Subcutaneous abdominal adipose tissue (tissue), 5 donors: ENCODE measurements at regions not wholly inside any gene's neighbourhood (a gene's known extent, or its start where the extent isn't known, plus 50 kb on each side); places are given as distances from the start of the nearest gene placed in this dataset.
A peak's percentile ranks its signal among the peaks of the same experiment; 100 is the strongest.

ENCODE experiments used
- H3K27ac ChIP-seq: one replicate; pipeline ENCODE4 v1.7.0; 2013; ENCODE audit warnings: low read depth, mild to moderate bottlenecking, inconsistent platforms, low read length, moderate library complexity
- H3K27me3 ChIP-seq, 5 donors: one replicate each; pipeline ENCODE4 v1.7.0; 2013; ENCODE audit warnings: low read length in 5 of 5, inconsistent platforms in 1 of 5; ENCODE audit not compliant: control insufficient read depth in 5 of 5, insufficient read depth in 4 of 5
- H3K36me3 ChIP-seq, 5 donors: one replicate each; pipeline ENCODE4 v1.7.0; 2013; ENCODE audit warnings: low read length in 5 of 5; ENCODE audit not compliant: control insufficient read depth in 5 of 5, insufficient read depth in 5 of 5
- H3K4me1 ChIP-seq, 5 donors: one replicate each; pipeline ENCODE4 v1.7.0; 2013; ENCODE audit warnings: low read length in 5 of 5, mild to moderate bottlenecking in 3 of 5, moderate library complexity in 1 of 5; ENCODE audit not compliant: control insufficient read depth in 5 of 5, insufficient read depth in 5 of 5
- H3K4me3 ChIP-seq, 5 donors: one replicate each; pipeline ENCODE4 v1.7.0; 2013; ENCODE audit warnings: low read length in 5 of 5, low read depth in 1 of 5
- H3K9ac ChIP-seq, 5 donors: one replicate each; pipeline ENCODE4 v1.7.0; 2013; ENCODE audit warnings: low read length in 5 of 5, mild to moderate bottlenecking in 4 of 5, moderate library complexity in 3 of 5
- H3K9me3 ChIP-seq, 5 donors: one replicate each; pipeline ENCODE4 v1.7.0; 2013; ENCODE audit warnings: low read length in 5 of 5; ENCODE audit not compliant: control insufficient read depth in 5 of 5
- donor health status: healthy.
- donor health status: healthy.
- donor health status: healthy.
- donor health status: healthy.
- donor health status: healthy.

DNA sequence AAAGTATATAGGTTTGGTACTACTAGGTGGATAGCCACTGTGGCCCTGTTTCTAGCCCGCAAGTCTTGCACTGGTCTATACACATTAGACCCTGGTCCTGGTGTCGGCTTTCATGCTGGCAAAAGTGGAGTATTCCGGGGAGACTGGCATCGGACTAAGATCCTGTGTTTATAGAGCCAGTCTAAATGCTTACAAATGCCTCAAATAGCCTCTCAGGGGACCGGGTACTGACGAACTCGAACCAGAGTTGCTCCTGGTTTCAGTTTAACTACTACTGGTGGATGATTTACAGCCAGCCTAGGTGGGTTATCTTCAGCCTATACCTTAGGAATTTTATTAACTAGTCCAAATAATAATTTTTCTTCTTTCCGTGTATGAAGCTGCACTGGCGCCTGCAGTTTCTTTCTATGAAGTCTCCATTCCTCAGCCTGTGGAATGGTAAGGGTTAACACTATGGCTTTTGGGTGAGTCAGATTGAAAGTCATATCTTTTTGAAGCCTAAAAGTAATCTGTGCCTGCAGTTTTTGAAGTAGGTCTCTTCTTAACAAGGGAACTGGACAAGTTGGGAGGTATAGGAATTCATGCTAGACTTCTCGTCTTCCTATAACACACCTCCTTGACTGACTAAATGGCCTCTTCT is 51.3 kb downstream of the OR10H4 start:
- Histone ChIP-seq H3K9me3 (peaks cover 0 to 3% (median 0%) of the 10 kb centered on the region in 5 donors), H3K36me3 (no peaks in the 10 kb centered on the region), H3K27ac (no peak overlapping the region), H3K4me3 (no peak overlapping the region), H3K4me1 (peaks cover 3 to 21% (median 16%) of the 10 kb centered on the region in 5 donors), H3K9ac (no peak overlapping the region), H3K27me3 (peaks cover 0 to 3% (median 0%) of the 10 kb centered on the region in 5 donors)

DNA sequence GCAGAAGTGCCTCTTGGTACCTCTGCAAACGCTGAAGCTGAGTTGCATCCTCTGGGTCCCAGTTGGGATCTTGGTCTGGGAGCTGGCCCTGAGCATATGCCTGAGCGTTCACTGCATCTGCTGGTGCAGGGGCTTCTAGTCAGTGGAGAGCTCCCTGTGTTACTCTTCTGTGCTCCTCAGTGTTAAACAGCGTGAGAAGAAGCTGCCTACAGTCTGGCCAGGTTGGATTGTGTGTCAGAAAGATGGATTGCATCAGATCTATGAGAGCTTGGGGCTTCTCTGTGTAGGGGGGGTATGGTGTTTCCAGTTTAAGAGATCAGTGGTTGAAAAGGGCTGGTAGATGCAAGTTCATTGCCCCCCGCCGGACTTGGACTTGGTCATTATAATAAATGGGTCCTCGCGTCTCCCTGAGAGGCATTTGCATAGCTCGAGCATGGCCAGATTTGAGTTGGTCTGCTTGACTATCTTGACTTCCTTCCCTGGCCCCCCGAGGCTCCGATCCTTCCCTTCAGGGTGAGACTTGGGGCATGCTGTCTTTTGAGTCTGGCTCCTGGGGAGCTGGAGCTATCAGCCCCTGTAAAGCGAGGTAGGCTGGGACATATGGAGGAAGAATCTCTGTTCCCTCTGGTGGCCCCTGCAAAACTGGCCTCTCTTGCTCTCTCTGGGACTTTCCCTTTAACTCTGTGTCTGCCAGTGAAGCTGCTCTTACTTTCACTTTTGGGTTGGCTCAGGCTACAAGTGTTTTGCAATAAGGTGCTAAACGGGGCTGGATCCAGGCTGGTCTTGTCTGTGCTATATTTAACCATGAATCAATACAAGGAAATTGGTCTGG is 52.9 kb downstream of the OR10H4 start:
- Histone ChIP-seq H3K4me1 (peaks cover 3 to 17% (median 16%) of the 10 kb centered on the region in 5 donors), H3K4me3 (peak overlapping the region; percentile 40 to 73 (median 62)), H3K9me3 (no peaks in the 10 kb centered on the region), H3K27me3 (peaks cover 0 to 3% (median 0%) of the 10 kb centered on the region in 5 donors), H3K36me3 (no peaks in the 10 kb centered on the region), H3K27ac (no peak overlapping the region), H3K9ac (peak overlapping the region in 4 of 5 donors; percentile 10 to 70 (median 51))

GRCh38 chr19:16002406-16003384 is 53.9 kb downstream of the OR10H4 start:
- Histone ChIP-seq H3K4me1 (peaks cover 3 to 17% (median 16%) of the 10 kb centered on the region in 5 donors), H3K27ac (no peak overlapping the region)

GRCh38 chr19:16003391-16003790 is 54.6 kb downstream of the OR10H4 start:
- Histone ChIP-seq H3K4me1 (peaks cover 3 to 17% (median 16%) of the 10 kb centered on the region in 5 donors), H3K27me3 (no peaks in the 10 kb centered on the region), H3K27ac (no peak overlapping the region), H3K9ac (no peak overlapping the region), H3K36me3 (no peaks in the 10 kb centered on the region), H3K9me3 (no peaks in the 10 kb centered on the region), H3K4me3 (no peak overlapping the region)

More at GRCh38 chr19:16002406-16003384, 53.9 kb downstream of the OR10H4 start:
- H3K27me3 ChIP-seq = peaks cover 0 to under 1% (median 0%) of the 10 kb centered on the region in 5 donors
- H3K9me3 ChIP-seq = no peaks in the 10 kb centered on the region
- no peaks in the 10 kb centered on the region for H3K36me3 ChIP-seq
- H3K4me3 ChIP-seq = peak overlapping the region; percentile 40 to 73 (median 62)
- peak overlapping the region in 1 of 5 donors; percentile 70 for H3K9ac ChIP-seq

- no peaks in the 10 kb centered on the region for H3K9me3 ChIP-seq
- H3K4me1 ChIP-seq = peaks cover 3 to 17% (median 16%) of the 10 kb centered on the region in 5 donors
- H3K36me3 ChIP-seq = no peaks in the 10 kb centered on the region
- H3K9ac ChIP-seq = no peak overlapping the region
- H3K27me3 ChIP-seq = no peaks in the 10 kb centered on the region
- no peak overlapping the region for H3K4me3 ChIP-seq
- no peak overlapping the region for H3K27ac ChIP-seq
Measured at GRCh38 chr19:16005925-16006324, 57.1 kb downstream of the OR10H4 start.

DNA sequence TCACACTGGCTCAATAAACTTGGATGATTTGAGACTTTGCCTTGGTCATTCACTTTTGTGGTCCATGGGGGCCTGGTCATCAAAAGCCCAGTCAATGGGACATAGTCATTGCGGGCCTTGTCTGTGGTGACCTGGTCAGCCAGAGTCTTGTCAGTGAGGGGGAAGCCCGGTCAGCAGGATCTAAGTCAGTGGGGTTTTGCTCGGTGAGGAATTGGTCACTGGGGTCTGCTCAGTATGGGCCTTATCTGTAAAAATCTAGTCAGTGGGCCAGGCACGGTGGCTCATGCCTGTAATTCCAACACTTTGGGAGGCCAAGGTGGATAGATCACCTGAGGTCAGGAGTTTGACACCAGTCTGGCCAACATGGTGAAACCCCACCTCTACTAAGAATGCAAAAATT is 63.7 kb upstream of the TPM4 start:
- H3K9me3 ChIP-seq = no peaks in the 10 kb centered on the region
- no peak overlapping the region for H3K4me3 ChIP-seq
- H3K9ac ChIP-seq = no peak overlapping the region
- H3K27ac ChIP-seq = no peak overlapping the region
- H3K27me3 ChIP-seq = no peaks in the 10 kb centered on the region
- no peaks in the 10 kb centered on the region for H3K36me3 ChIP-seq
- H3K4me1 ChIP-seq = no peaks in the 10 kb centered on the region

DNA sequence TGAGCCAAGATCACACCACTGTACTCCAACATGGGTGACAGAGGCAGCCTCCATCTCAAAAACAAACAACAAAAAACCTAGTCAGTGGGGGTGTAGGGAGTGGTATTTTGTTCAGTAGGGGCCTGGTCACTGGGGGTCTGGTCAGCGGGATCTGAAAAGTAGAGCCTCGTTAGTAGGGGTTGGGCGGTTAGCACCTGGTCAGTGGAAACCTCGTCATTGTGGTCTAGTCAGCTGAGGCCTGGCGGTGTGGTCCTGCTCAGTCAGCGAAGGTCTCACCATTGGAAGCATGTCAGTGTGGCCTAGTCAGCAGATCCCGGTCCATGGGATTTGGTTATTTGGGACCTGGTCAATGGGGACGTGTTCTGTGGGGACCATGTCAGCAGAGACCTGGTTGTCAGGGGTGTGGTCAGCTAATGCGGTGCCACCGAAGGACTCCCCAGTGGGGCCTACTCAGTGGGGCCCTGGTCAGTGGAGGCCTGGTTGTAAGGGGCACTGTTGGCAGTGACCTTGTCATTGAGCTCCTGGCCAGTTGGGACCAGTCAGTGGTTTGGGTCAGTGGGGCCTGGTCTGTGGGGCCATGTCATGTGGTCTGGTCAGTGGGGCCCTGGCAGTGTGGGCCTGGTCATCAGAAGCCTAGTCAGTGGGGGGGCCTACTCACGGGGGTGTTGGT is 63.0 kb upstream of the TPM4 start:
- H3K9ac ChIP-seq = no peak overlapping the region
- no peaks in the 10 kb centered on the region for H3K27me3 ChIP-seq
- H3K4me1 ChIP-seq = no peaks in the 10 kb centered on the region
- H3K27ac ChIP-seq = no peak overlapping the region
- no peaks in the 10 kb centered on the region for H3K9me3 ChIP-seq
- no peak overlapping the region for H3K4me3 ChIP-seq
- H3K36me3 ChIP-seq = no peaks in the 10 kb centered on the region

DNA sequence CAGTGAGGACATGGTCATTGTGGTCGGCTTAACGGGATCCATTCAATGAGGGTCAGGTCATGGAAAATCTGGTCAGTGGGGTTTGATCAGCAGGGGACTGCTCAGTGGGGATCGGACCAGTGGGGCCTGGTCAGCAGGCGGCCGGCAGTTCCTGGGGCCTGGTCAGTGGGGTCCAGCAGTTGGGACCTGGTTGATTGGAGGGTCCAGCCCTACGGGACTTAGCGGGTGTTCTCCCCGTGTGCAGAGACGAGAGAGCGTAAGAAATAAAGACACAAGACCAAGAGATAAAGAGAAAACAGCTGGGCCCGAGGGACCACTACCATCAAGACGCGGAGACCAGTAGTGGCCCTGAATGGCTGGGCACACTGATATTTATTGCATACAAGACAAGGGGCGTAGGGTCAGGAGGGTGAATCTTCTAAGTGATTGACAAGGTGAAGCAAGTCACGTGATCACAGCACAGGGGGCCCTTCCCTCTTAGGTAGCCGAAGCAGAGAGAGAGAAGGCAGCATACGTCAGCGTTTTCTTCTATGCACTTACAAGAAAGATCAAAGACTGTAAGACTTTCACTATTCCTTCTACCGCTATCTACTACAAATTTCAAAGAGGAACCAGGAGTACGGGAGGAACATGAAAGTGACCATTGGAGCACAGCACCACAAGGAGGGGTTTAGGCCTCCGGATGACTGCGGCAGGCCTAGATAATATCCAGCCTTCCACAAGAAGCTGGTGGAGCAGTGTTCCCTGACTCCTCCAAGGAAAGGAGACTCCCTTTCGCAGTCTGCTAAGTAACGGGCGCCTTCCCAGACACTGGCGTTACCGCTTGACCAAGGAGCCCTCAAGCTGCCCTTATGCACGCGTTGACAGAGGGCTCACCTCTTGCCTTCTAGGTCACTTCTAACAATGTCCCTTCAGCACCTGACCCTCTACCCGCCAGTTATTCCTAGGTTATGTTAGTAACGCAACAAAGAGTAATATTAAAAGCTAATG is 62.1 kb upstream of the TPM4 start:
- Histone ChIP-seq H3K27ac (no peak overlapping the region), H3K9ac (no peak overlapping the region), H3K36me3 (no peaks in the 10 kb centered on the region), H3K4me1 (no peaks in the 10 kb centered on the region), H3K9me3 (no peaks in the 10 kb centered on the region), H3K4me3 (no peak overlapping the region), H3K27me3 (peaks cover 0 to 2% (median 0%) of the 10 kb centered on the region in 5 donors)
